ENCODE measurements at regions not wholly inside any gene's neighbourhood (a gene's known extent, or its start where the extent isn't known, plus 50 kb on each side); places are given as distances from the start of the nearest gene placed in this dataset.
"Not testable (repeated sequence)": the region's sequence is repeated elsewhere in the genome, so short reads cannot be mapped to it uniquely, and the experiment has no call there.

DNA sequence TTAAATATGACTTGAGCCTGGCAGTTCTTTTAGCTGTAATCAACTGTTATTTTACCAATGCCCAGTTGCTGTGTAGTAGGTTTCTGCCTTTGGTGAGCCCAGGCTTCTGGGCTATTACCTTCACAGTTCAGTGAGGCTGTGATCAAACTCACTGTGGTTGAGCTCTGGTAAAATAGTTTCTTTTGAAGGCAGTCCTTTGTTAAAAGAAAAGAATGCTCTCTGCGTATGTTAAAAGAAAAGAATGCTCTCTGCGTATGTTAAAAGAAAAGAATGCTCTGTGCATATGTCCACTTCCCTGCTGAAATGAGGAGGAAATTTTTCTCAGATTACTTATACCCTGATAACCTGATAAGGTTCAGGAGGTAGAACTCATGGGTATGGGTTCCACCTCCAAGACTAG lies 244.3 kb downstream of the RNF144A start:
- Mint-ChIP-seq H3K9me3 (ENCODE audit: unreplicated experiment) (no peaks in the 10 kb centered on the region), H3K4me1 (ENCODE audit: unreplicated experiment) (no peaks in the 10 kb centered on the region), H3K27me3 (ENCODE audit: unreplicated experiment) (no peaks in the 10 kb centered on the region), H3K27ac (ENCODE audit: unreplicated experiment) (no peak overlapping the region), H3K36me3 (ENCODE audit: unreplicated experiment) (no peaks in the 10 kb centered on the region), H3K4me3 (ENCODE audit: unreplicated experiment) (no peak overlapping the region)
- no peak for DNase-seq (ENCODE audit: extremely low spot score, unreplicated experiment)
- TF ChIP-seq, protein P1, sequence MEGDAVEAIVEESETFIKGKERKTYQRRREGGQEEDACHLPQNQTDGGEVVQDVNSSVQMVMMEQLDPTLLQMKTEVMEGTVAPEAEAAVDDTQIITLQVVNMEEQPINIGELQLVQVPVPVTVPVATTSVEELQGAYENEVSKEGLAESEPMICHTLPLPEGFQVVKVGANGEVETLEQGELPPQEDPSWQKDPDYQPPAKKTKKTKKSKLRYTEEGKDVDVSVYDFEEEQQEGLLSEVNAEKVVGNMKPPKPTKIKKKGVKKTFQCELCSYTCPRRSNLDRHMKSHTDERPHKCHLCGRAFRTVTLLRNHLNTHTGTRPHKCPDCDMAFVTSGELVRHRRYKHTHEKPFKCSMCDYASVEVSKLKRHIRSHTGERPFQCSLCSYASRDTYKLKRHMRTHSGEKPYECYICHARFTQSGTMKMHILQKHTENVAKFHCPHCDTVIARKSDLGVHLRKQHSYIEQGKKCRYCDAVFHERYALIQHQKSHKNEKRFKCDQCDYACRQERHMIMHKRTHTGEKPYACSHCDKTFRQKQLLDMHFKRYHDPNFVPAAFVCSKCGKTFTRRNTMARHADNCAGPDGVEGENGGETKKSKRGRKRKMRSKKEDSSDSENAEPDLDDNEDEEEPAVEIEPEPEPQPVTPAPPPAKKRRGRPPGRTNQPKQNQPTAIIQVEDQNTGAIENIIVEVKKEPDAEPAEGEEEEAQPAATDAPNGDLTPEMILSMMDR (IDR thresholded peaks at IDR 0.05), result no peak

- no peaks in the 10 kb centered on the region for H3K36me3 Mint-ChIP-seq (ENCODE audit: unreplicated experiment)
- no peak overlapping the region for H3K27ac Mint-ChIP-seq (ENCODE audit: unreplicated experiment)
- H3K27me3 Mint-ChIP-seq (ENCODE audit: unreplicated experiment), result no peaks in the 10 kb centered on the region
- TF ChIP-seq, protein P1 (IDR thresholded peaks at IDR 0.05), result no peak
- no peaks in the 10 kb centered on the region for H3K9me3 Mint-ChIP-seq (ENCODE audit: unreplicated experiment)
- DNase-seq (ENCODE audit: extremely low spot score, unreplicated experiment), result no peak
- no peak overlapping the region for H3K4me3 Mint-ChIP-seq (ENCODE audit: unreplicated experiment)
- H3K4me1 Mint-ChIP-seq (ENCODE audit: unreplicated experiment), result no peaks in the 10 kb centered on the region
These were observed 248.5 kb downstream of the RNF144A start for GRCh38 chr2:7165736-7166135.

- Mint-ChIP-seq H3K4me3 (ENCODE audit: unreplicated experiment) (no peak overlapping the region), H3K4me1 (ENCODE audit: unreplicated experiment) (no peaks in the 10 kb centered on the region), H3K9me3 (ENCODE audit: unreplicated experiment) (no peaks in the 10 kb centered on the region), H3K27ac (ENCODE audit: unreplicated experiment) (no peak overlapping the region), H3K36me3 (ENCODE audit: unreplicated experiment) (no peaks in the 10 kb centered on the region), H3K27me3 (ENCODE audit: unreplicated experiment) (no peaks in the 10 kb centered on the region)
- no peak for DNase-seq (ENCODE audit: extremely low spot score, unreplicated experiment)
- TF ChIP-seq, protein P1 (IDR thresholded peaks at IDR 0.05), result no peak
These were observed 250.7 kb downstream of the RNF144A start for GRCh38 chr2:7167801-7168411.

DNA sequence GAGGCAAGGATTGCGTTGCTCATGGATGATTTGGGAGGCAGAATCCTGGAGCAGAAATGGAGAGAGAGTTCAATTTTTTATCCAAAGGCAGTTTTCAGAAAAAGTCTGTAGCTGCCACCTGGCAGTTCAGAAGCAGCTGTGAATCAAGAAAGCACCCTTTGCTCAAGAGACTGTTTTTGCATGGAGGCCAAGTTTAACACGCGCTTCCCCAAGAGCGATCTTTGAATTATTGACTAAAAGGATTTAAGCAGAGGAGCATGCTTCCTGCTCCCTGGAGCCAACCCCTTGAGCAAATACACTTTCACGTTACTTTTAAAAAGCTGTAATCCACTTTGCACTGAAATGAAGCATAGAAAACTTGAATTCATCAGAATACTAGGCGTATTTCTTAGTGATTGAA lies 252.4 kb downstream of the RNF144A start:
- TF ChIP-seq, protein P1 (IDR thresholded peaks at IDR 0.05), result no peak
- H3K4me1 Mint-ChIP-seq (ENCODE audit: unreplicated experiment), result no peaks in the 10 kb centered on the region
- H3K27me3 Mint-ChIP-seq (ENCODE audit: unreplicated experiment), result no peaks in the 10 kb centered on the region
- H3K9me3 Mint-ChIP-seq (ENCODE audit: unreplicated experiment), result no peaks in the 10 kb centered on the region
- H3K4me3 Mint-ChIP-seq (ENCODE audit: unreplicated experiment), result no peak overlapping the region
- H3K36me3 Mint-ChIP-seq (ENCODE audit: unreplicated experiment), result no peaks in the 10 kb centered on the region
- H3K27ac Mint-ChIP-seq (ENCODE audit: unreplicated experiment), result no peak overlapping the region
- DNase-seq (ENCODE audit: extremely low spot score, unreplicated experiment), result no peak

DNA sequence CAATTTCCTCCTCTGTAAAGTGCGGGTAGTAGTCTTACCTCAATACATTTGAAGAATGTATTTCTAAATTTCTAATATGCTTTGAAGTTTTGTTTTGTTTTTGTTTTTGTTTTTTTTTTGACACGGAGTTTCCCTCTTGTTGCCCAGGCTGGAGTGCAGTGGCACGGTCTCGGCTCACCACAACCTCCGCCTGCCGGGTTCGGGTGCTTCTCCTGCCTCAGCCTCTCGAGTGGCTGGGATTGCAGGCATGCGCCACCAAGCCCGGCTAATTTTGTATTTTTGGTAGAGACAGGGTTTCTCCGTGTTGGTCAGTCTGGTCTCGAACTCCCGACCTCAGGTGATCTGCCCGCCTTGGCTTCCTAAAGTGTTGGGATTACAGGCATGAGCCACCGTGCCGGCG lies 261.8 kb downstream of the RNF144A start:
- DNase-seq (ENCODE audit: extremely low spot score, unreplicated experiment); H3K27ac Mint-ChIP-seq (ENCODE audit: unreplicated experiment); H3K36me3 Mint-ChIP-seq (ENCODE audit: unreplicated experiment); H3K27me3 Mint-ChIP-seq (ENCODE audit: unreplicated experiment); H3K4me3 Mint-ChIP-seq (ENCODE audit: unreplicated experiment); H3K9me3 Mint-ChIP-seq (ENCODE audit: unreplicated experiment); H3K4me1 Mint-ChIP-seq (ENCODE audit: unreplicated experiment): not testable (repeated sequence)
